Neuronal stem cell (in vitro differentiated cells): ENCODE measurements at regions not wholly inside any gene's neighbourhood (a gene's known extent, or its start where the extent isn't known, plus 50 kb on each side); places are given as distances from the start of the nearest gene placed in this dataset.

Source experiments
- DNase-seq: peaks from one replicate; pipeline ENCODE4 v3.0.0-alpha.2; 2013; ENCODE audit warnings: low spot score
- H2AFZ ChIP-seq: one replicate; pipeline ENCODE4 v1.6.1; 2013; ENCODE audit warnings: mild to moderate bottlenecking, low read length, inconsistent platforms
- H2AK5ac ChIP-seq: 2 replicates; pipeline ENCODE4 v1.6.1; 2013; ENCODE audit warnings: low read depth, mild to moderate bottlenecking, inconsistent platforms, low read length, moderate library complexity, mixed read lengths
- H2BK120ac ChIP-seq: 2 replicates; pipeline ENCODE4 v1.6.1; 2013; ENCODE audit warnings: low read depth, mild to moderate bottlenecking, inconsistent platforms, low read length, moderate library complexity, mixed read lengths
- H2BK12ac ChIP-seq: one replicate; pipeline ENCODE4 v1.6.1; 2013; ENCODE audit warnings: low read length, inconsistent platforms
- H2BK15ac ChIP-seq: 2 replicates; pipeline ENCODE4 v1.6.1; 2013; ENCODE audit warnings: mild to moderate bottlenecking, low read length, inconsistent platforms, mixed read lengths
- H2BK5ac ChIP-seq: one replicate; pipeline ENCODE4 v1.6.1; 2013; ENCODE audit warnings: inconsistent platforms, mild to moderate bottlenecking, low read length, moderate library complexity
- H3K14ac ChIP-seq: one replicate; pipeline ENCODE4 v1.6.1; 2013; ENCODE audit warnings: low read length, inconsistent platforms
- H3K18ac ChIP-seq: 2 replicates; pipeline ENCODE4 v1.6.1; 2013; ENCODE audit warnings: low read length, inconsistent platforms
- H3K23ac ChIP-seq: 2 replicates; pipeline ENCODE4 v1.6.1; 2013; ENCODE audit warnings: low read depth, mild to moderate bottlenecking, mixed read lengths, low read length, inconsistent platforms; ENCODE audit not compliant: poor library complexity
- H3K27ac ChIP-seq: replicated peaks from 3 replicates; pipeline ENCODE4 v1.5.1; 2013; ENCODE audit warnings: low read length, inconsistent platforms
- H3K27me3 ChIP-seq, 3 experiments: 2 replicates each; pipeline ENCODE4 v1.6.1; 2013; ENCODE audit warnings: low read length in 3 of 3, mild to moderate bottlenecking in 2 of 3, inconsistent platforms in 1 of 3, low read depth in 1 of 3, mixed read lengths in 1 of 3, moderate library complexity in 1 of 3; ENCODE audit not compliant: control insufficient read depth in 3 of 3, insufficient read depth in 3 of 3
- H3K36me3 ChIP-seq, 2 donors: replicated peaks in 1 of 2; 2 replicates each; pipeline ENCODE4 v1.6.1; 2013; ENCODE audit warnings: low read length in 2 of 2; ENCODE audit not compliant: control insufficient read depth in 2 of 2, insufficient read depth in 2 of 2
- H3K4ac ChIP-seq: 2 replicates; pipeline ENCODE4 v1.6.1; 2013; ENCODE audit warnings: inconsistent platforms, mild to moderate bottlenecking, low read length, moderate library complexity
- H3K4me1 ChIP-seq, 2 donors: 1 replicate in 1 of 2; 2 replicates in 1 of 2; pipeline ENCODE4 v1.6.1; 2013; ENCODE audit warnings: low read length in 2 of 2, low read depth in 1 of 2; ENCODE audit not compliant: control insufficient read depth in 2 of 2, insufficient read depth in 1 of 2
- H3K4me2 ChIP-seq: one replicate; pipeline ENCODE4 v1.6.1; 2013; ENCODE audit warnings: mild to moderate bottlenecking, low read length, inconsistent platforms; ENCODE audit not compliant: insufficient read depth, poor library complexity, severe bottlenecking
- H3K4me3 ChIP-seq, 2 donors: 2 replicates each; pipeline ENCODE4 v1.5.1; 2013; ENCODE audit warnings: low read length in 2 of 2, mild to moderate bottlenecking in 2 of 2, inconsistent platforms in 1 of 2, moderate library complexity in 1 of 2
- H3K79me1 ChIP-seq: one replicate; pipeline ENCODE4 v1.6.1; 2013; ENCODE audit warnings: low read depth, mild to moderate bottlenecking, inconsistent platforms, low read length, moderate library complexity
- H3K9ac ChIP-seq: one replicate; pipeline ENCODE4 v1.6.1; 2013; ENCODE audit warnings: mild to moderate bottlenecking, low read depth, low read length, inconsistent platforms; ENCODE audit not compliant: poor library complexity
- H3K9me3 ChIP-seq, 2 donors: replicated peaks in 1 of 2; 2 replicates each; pipeline versions ENCODE3 to v1.6.1; 2013; ENCODE audit warnings: low read length in 2 of 2, mild to moderate bottlenecking in 2 of 2, inconsistent platforms in 1 of 2, low read depth in 1 of 2, mixed read lengths in 1 of 2, moderate library complexity in 1 of 2; ENCODE audit not compliant: control insufficient read depth in 2 of 2, insufficient read depth in 1 of 2
- H4K8ac ChIP-seq: one replicate; pipeline ENCODE4 v1.6.1; 2013; ENCODE audit warnings: low read depth, mild to moderate bottlenecking, inconsistent platforms, low read length, moderate library complexity
- H4K91ac ChIP-seq: one replicate; pipeline ENCODE4 v1.6.1; 2013; ENCODE audit warnings: low read length, low read depth, mild to moderate bottlenecking, inconsistent platforms; ENCODE audit not compliant: poor library complexity

DNA sequence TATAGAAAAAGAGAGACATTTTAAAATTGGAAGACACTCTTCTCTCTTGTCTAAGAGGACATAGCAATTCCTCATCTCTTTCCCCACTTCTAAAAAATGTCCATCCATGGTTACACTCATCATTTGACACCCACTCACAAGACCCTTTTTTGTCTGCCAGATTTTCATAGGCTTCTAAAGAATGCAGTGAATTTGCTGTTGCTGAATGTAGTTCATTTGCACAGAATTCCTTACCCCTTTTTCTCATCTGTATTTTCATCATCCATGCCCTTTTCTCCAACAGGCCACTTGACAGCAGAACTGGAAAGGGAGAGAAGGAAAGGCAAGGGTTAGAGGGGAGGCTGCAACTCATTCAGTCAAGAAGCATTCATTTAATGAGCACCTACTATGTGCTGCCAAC is 128.0 kb downstream of the NUAK1 start:
- Histone ChIP-seq H4K8ac (no peak overlapping the region), H3K79me1 (no peaks in the 10 kb centered on the region), H3K4me1 (peaks cover 0 to 7% of the 10 kb centered on the region in 2 donors), H3K36me3 (no peaks in the 10 kb centered on the region), H3K14ac (no peak overlapping the region), H2BK15ac (no peak overlapping the region), H4K91ac (no peak overlapping the region), H3K27me3 (no peaks in the 10 kb centered on the region), H3K27ac (no peak overlapping the region), H2BK120ac (no peak overlapping the region), H2BK5ac (no peak overlapping the region), H3K9ac (no peak overlapping the region), H3K9me3 (no peaks in the 10 kb centered on the region), H3K4ac (no peak overlapping the region), H3K4me3 (no peak overlapping the region), H3K23ac (no peak overlapping the region), H2BK12ac (no peak overlapping the region), H3K4me2 (no peak overlapping the region), H3K18ac (no peak overlapping the region), H2AK5ac (no peak overlapping the region), H2AFZ (no peak overlapping the region)
- DNase-seq, result no peak
